NB4 (cell line): ENCODE measurements at regions not wholly inside any gene's neighbourhood (a gene's known extent, or its start where the extent isn't known, plus 50 kb on each side); places are given as distances from the start of the nearest gene placed in this dataset.

Experiments used
- CTCF ChIP-seq: IDR thresholded peaks from one replicate; pipeline ENCODE4 v1.5.1; 2012; ENCODE audit warnings: low read depth, low read length
- MAX ChIP-seq: IDR thresholded peaks from 2 replicates; pipeline ENCODE4 v1.6.1; 2011; ENCODE audit warnings: low read depth, low read length
- MYC ChIP-seq: IDR thresholded peaks from 2 replicates; pipeline ENCODE4 v1.6.1; 2011; ENCODE audit warnings: low read depth, low read length
- POLR2A ChIP-seq: IDR thresholded peaks from 2 replicates; pipeline ENCODE4 v1.6.1; 2011; ENCODE audit warnings: mild to moderate bottlenecking; ENCODE audit not compliant: insufficient read length; ENCODE audit errors: extremely low read depth

GRCh38 chr2:13492262-13492661 is 775.5 kb downstream of the TRIB2 start:
- TF ChIP-seq MYC (no peak), CTCF (no peak), POLR2A (no peak), MAX (no peak)
